ENCODE measurements at regions not wholly inside any gene's neighbourhood (a gene's known extent, or its start where the extent isn't known, plus 50 kb on each side); places are given as distances from the start of the nearest gene placed in this dataset.

GRCh38 chr1:101301446-101302057 lies 64.7 kb downstream of the S1PR1 start:
- WGBS, 4 donors = 76 to 82% (median 80%) methylated on average over 6 of the region's 6 CpGs
- no peaks in the 10 kb centered on the region for H3K36me3 ChIP-seq
- H3K27ac ChIP-seq = no peak overlapping the region
- peaks cover 0 to 3% (median 0%) of the 10 kb centered on the region in 9 donors for H3K27me3 ChIP-seq
- ATAC-seq (no peak), DNase-seq (no peak)
- no peak for TF ChIP-seq POLR2A (IDR thresholded peaks at IDR 0.05)
- TF ChIP-seq CTCF (IDR thresholded peaks at IDR 0.05) = no peak
- H3K9me3 ChIP-seq = no peaks in the 10 kb centered on the region
- peaks cover 0 to 6% (median 0%) of the 10 kb centered on the region in 12 donors for H3K4me1 ChIP-seq
- H3K4me3 ChIP-seq = no peak overlapping the region
- intact Hi-C loops (cut with DNase I) = no loop called here

GRCh38 chr1:101302831-101303511 lies 66.2 kb downstream of the S1PR1 start:
- 50 to 66% (median 58%) methylated on average over 3 of the region's 3 CpGs for WGBS, 4 donors
- TF ChIP-seq POLR2A (IDR thresholded peaks at IDR 0.05) (no peak), CTCF (IDR thresholded peaks at IDR 0.05) (no peak)
- Histone ChIP-seq H3K4me1 (peaks cover 0 to 6% (median 0%) of the 10 kb centered on the region in 12 donors), H3K27me3 (peaks cover 0 to 3% (median 0%) of the 10 kb centered on the region in 9 donors), H3K9me3 (no peaks in the 10 kb centered on the region), H3K27ac (no peak overlapping the region), H3K4me3 (no peak overlapping the region), H3K36me3 (no peaks in the 10 kb centered on the region)
- intact Hi-C loops (cut with DNase I) = no loop called here
- DNase-seq (no peak), ATAC-seq (no peak)

- Histone ChIP-seq H3K4me3 (no peak overlapping the region), H3K36me3 (no peaks in the 10 kb centered on the region), H3K27ac (peak overlapping the region in 1 of 12 donors; percentile 64), H3K4me1 (peaks cover 0 to 28% (median 0%) of the 10 kb centered on the region in 12 donors), H3K27me3 (peaks cover 0 to 6% (median 0%) of the 10 kb centered on the region in 9 donors), H3K9me3 (no peaks in the 10 kb centered on the region)
- 72 to 84% (median 77%) methylated on average over 7 of the region's 7 CpGs for WGBS, 4 donors
- TF ChIP-seq CTCF (IDR thresholded peaks at IDR 0.05) (no peak), POLR2A (IDR thresholded peaks at IDR 0.05) (no peak)
- intact Hi-C loops (cut with DNase I) = loop anchor here in 6 of 10 donors (2.0 to 5.0 kb wide), 4 partner anchors 49 to 259 kb away; no protein-coding TSS in a partner anchor
- no peak for ATAC-seq
- no peak for DNase-seq
These were observed 71.3 kb downstream of the S1PR1 start for GRCh38 chr1:101307985-101308689.

- ATAC-seq = no peak
- Histone ChIP-seq H3K27me3 (peaks cover 0 to 6% (median 0%) of the 10 kb centered on the region in 9 donors), H3K9me3 (no peaks in the 10 kb centered on the region), H3K27ac (peak overlapping the region in 1 of 12 donors; percentile 64), H3K36me3 (no peaks in the 10 kb centered on the region), H3K4me3 (peak overlapping the region in 2 of 12 donors; percentile 45 to 50), H3K4me1 (peaks cover 0 to 28% (median 0%) of the 10 kb centered on the region in 12 donors)
- DNase-seq = no peak
- WGBS, 4 donors = 29 to 34% (median 32%) methylated on average over 8 of the region's 8 CpGs
- TF ChIP-seq CTCF (IDR thresholded peaks at IDR 0.05) = no peak
- no peak for TF ChIP-seq POLR2A (IDR thresholded peaks at IDR 0.05)
- intact Hi-C loops (cut with DNase I) = loop anchor here in 7 of 10 donors (1.0 to 5.0 kb wide), 5 partner anchors 48 to 258 kb away; no protein-coding TSS in a partner anchor
These were observed 72.1 kb downstream of the S1PR1 start for GRCh38 chr1:101308935-101309333.

All from heart left ventricle (tissue), 16 donors.